Sigmoid colon (tissue), 3 donors: ENCODE measurements at regions not wholly inside any gene's neighbourhood (a gene's known extent, or its start where the extent isn't known, plus 50 kb on each side); places are given as distances from the start of the nearest gene placed in this dataset.

Experiments
- POLR2A ChIP-seq, 2 donors: fragments of 450-650 bp; IDR thresholded peaks; one replicate each; pipeline ENCODE4 v1.6.1; 2016; ENCODE audit warnings: antibody characterized with exemption in 2 of 2, mild to moderate bottlenecking in 2 of 2, moderate library complexity in 2 of 2
- TF ChIP-seq, protein P1 (sequence below), 4 experiments: fragments of 450-650 bp in 3 of 4; fragments of 200-600 bp in 1 of 4; IDR thresholded peaks; one replicate each; pipeline ENCODE4 v1.5.1; 2016 to 2019; ENCODE audit warnings: antibody characterized with exemption in 4 of 4, mild to moderate bottlenecking in 3 of 4, moderate library complexity in 2 of 4

DNA sequence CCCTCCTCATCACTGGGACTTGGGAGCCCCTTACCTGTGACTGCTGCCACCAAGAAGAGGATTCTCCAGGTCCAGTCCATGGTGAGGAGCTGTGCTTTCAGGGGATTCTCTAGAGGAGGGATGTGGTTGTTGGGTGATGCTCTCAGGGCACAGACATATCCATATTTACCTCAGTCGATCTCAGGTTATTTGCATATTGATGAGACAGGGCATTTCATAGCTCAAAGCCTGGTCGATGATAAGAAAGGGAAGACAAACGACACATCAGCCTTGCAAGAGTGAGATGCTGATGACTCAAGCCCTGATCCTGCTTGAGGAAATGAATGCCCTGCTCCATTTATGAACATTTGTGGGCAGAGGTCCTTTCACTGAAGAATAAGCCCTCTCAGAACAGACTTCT lies 981.0 kb downstream of the TMEM121 start:
- TF ChIP-seq, protein P1, sequence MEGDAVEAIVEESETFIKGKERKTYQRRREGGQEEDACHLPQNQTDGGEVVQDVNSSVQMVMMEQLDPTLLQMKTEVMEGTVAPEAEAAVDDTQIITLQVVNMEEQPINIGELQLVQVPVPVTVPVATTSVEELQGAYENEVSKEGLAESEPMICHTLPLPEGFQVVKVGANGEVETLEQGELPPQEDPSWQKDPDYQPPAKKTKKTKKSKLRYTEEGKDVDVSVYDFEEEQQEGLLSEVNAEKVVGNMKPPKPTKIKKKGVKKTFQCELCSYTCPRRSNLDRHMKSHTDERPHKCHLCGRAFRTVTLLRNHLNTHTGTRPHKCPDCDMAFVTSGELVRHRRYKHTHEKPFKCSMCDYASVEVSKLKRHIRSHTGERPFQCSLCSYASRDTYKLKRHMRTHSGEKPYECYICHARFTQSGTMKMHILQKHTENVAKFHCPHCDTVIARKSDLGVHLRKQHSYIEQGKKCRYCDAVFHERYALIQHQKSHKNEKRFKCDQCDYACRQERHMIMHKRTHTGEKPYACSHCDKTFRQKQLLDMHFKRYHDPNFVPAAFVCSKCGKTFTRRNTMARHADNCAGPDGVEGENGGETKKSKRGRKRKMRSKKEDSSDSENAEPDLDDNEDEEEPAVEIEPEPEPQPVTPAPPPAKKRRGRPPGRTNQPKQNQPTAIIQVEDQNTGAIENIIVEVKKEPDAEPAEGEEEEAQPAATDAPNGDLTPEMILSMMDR (IDR thresholded peaks at IDR 0.05) = no peak
- no peak for TF ChIP-seq POLR2A (IDR thresholded peaks at IDR 0.05)
